GM23248 (cell line): ENCODE measurements at regions not wholly inside any gene's neighbourhood (a gene's known extent, or its start where the extent isn't known, plus 50 kb on each side); places are given as distances from the start of the nearest gene placed in this dataset.

Experiments used
- EZH2 ChIP-seq: fragments of 200-600 bp; sonication (generic); IDR thresholded peaks from 2 replicates; pipeline ENCODE4 v1.6.1; 2018; ENCODE audit warnings: antibody characterized with exemption, mild to moderate bottlenecking; ENCODE audit not compliant: insufficient read depth, poor library complexity, severe bottlenecking
- EZH2phosphoT487 ChIP-seq: fragments of 200-600 bp; sonication (generic); IDR thresholded peaks from 2 replicates; pipeline ENCODE4 v1.6.1; 2018; ENCODE audit warnings: antibody characterized with exemption, moderate library complexity, mild to moderate bottlenecking, low read depth; ENCODE audit not compliant: insufficient read depth

GRCh38 chr15:62945760-62946159 is 96.8 kb upstream of the TPM1 start:
- TF ChIP-seq EZH2 (no peak), EZH2phosphoT487 (no peak)
